ENCODE measurements at regions not wholly inside any gene's neighbourhood (a gene's known extent, or its start where the extent isn't known, plus 50 kb on each side); places are given as distances from the start of the nearest gene placed in this dataset.
"Not testable (repeated sequence)": the region's sequence is repeated elsewhere in the genome, so short reads cannot be mapped to it uniquely, and the experiment has no call there.

- not testable (repeated sequence) for DNase-seq
Observed at GRCh38 chr5:38794037-38794436, 51.8 kb upstream of the OSMR start.

GRCh38 chr5:38794986-38795385 is 50.8 kb upstream of the OSMR start:
- DNase-seq = no peak

- DNase-seq = no peak
Observed at GRCh38 chr5:38795986-38796741, 49.6 kb upstream of the OSMR start.
